ENCODE measurements at regions not wholly inside any gene's neighbourhood (a gene's known extent, or its start where the extent isn't known, plus 50 kb on each side); places are given as distances from the start of the nearest gene placed in this dataset.

DNA sequence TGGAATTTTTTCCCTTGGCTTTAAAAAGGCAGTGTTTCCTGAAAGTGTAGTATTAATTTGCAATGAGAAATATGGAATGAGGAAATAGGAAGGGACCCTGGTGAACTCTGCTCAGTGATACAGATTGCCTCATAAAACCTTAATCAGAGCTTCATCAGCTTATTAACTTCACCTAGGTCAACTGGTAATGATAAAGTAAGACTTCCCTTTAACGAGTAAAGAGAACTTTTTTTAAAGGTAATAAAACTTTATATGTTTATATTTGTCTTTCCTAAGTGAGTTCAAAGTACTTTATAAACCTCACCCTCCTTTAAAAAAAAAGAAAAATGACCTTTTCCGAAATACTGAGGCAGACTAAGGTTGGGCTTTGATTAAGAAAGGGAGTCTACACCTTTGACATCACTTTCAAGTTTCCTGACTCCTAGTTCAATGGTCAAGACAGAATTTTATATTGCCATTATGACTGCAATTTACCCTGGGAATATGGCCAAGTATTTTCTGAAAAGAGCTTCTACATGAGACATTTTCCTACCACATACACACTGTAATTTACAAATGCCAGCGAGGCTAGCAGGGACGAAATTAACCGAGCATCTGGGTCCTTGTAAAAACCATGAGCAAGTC, 706.3 kb upstream of the TENM3 start:
- TF ChIP-seq CTCF (IDR thresholded peaks at IDR 0.05 in 2 of 3, conservative IDR thresholded peaks at IDR 0.05 in 1 of 3; ENCODE audit: control insufficient read depth in 2 of 3, extremely low read depth in 1 of 3, insufficient read depth in 1 of 3, low read depth in 3 of 3, low read length in 3 of 3), result no peak
- no peak for TF ChIP-seq NRF1 (conservative IDR thresholded peaks at IDR 0.05; ENCODE audit: low read depth, low read length)
- no peak for TF ChIP-seq ZNF207 (IDR thresholded peaks at IDR 0.05; ENCODE audit: borderline replicate concordance)
- no peak for TF ChIP-seq NR2C2 (IDR thresholded peaks at IDR 0.05; ENCODE audit: borderline replicate concordance, control insufficient read depth, insufficient read length, low read depth)

Data from GM12878 (cell line).